ENCODE measurements at regions not wholly inside any gene's neighbourhood (a gene's known extent, or its start where the extent isn't known, plus 50 kb on each side); places are given as distances from the start of the nearest gene placed in this dataset.

DNA sequence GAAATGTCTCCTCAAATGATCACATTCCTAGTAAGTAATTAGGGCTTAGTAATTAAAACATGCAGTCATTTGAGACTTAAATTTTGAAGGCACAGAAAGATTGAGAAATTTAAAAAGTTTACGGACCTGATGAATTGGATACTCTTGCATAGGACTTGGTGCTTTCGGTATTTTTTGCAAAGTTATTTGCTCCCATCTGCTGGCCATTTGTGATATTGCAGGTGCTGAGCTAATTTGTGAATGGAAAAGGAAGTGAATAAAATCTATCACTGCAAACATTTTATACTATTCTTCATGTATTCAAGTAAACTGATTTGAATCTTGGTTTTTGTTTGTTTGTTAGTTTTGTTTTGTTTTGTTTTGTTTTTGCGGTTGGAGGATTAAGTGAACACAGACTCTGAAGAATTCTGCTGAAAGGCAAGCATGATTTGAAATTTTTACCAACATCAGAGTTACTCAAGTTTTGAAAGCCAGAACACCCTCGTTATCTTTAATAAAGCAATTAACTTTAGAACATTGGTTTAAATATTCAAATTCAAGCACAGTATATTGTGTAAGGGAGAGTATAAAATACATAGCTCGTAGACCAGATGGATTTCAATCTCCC is 689.5 kb upstream of the RBFOX1 start:
- DNase-seq: no peak

DNA sequence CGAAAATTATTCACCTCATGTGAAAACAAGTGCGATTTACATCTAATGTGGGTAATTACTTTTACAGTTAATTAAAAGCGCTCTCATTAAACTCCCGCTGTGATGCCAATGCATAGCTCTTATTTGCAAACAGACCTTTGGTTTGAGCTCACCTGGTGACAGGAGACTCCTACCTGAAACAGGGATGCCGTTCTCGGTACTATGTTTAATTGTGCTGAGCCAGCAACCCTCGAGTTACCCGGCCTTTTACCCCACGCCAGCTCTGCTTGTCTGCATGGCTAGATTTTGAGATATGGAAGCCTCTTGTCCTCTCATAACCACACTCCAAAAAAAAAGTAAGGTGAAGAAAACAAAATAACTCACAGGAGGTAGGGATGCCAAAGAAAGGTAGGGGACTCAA is 690.4 kb upstream of the RBFOX1 start:
- DNase-seq: no peak

DNA sequence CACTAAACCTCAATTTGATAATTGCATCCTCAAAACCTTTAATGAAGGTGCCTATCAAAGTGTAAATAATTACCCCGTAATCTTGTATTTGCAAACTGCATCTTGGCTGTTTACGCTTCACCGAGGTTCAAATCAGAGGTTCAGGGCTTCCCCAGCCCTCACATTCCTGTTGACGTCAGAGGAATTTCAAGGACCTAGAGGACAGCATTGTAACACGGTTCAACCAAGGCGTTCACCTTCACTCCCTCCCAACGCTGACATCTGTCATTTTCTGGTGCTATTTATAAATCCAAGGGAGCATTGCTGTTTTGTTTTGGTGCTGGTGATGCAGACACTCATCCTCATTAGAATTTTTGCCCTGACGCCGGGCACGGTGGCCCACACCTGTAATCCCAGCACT is 691.6 kb upstream of the RBFOX1 start:
- DNase-seq: no peak

GRCh38 chr16:6636457-6636856 is 696.2 kb upstream of the RBFOX1 start:
- DNase-seq: no peak

GRCh38 chr16:6634151-6634550 is 698.5 kb upstream of the RBFOX1 start:
- no peak for DNase-seq

GRCh38 chr16:6633456-6633855 is 699.2 kb upstream of the RBFOX1 start:
- DNase-seq: no peak

DNA sequence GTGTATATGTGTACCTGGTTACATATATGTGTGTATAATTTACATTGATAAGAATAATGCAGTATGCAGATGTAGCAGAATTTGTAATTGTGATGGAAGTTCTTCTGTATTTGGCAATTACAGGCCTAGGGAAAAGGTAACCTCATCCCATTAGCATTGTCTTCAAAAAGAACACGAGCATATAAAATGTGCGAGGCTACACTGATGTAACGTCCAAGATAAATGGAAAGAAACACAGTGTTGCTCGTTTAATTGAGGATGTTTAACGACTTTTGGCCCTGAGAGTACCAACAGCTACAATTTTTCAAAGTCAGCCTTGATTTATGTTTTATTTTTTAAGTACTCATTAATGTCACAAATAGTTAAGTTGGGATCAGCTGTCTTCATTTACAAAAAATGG is 703.5 kb upstream of the RBFOX1 start:
- DNase-seq: no peak

DNA sequence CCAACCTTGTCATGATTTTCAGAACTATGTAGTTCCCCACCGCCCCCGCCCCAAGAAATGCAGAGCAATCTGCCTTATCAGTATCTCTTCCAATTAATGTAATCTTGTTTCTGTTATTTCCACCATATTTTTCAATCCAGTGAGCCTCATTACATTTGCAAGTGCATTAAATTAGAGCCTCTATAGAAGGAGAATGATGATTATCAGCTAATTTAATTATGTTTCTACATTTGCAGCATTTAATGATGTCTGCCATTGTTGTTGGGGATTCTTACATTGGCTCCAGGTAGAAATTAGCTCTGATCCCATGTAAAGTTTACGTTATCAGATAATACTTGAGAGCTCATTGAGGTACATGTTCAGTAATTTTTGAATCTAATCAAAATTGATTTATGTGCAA is 707.0 kb upstream of the RBFOX1 start:
- DNase-seq: no peak

- DNase-seq: no peak
Observed at GRCh38 chr16:6618874-6619273, 713.8 kb upstream of the RBFOX1 start.

GRCh38 chr16:6616746-6617145 is 715.9 kb upstream of the RBFOX1 start:
- no peak for DNase-seq

DNA sequence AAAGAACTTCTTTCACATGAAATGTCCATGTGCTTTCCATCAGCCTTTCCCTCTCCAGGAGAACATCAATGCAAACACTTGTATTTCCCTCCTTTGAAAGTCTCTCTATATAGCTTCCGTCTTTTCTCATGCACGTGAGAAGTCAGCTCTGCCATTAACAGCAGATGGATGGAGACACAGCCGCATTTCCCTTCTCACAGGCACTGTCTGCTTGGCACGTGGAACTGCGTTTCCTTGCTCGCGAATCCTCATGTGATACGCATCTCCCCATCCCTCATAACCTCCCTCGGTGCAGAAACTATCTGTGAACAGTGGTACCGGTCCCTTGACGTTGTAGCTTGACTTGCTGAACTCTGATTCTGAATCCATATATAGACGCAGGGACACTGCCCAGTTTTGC is 717.0 kb upstream of the RBFOX1 start:
- no peak for DNase-seq

DNA sequence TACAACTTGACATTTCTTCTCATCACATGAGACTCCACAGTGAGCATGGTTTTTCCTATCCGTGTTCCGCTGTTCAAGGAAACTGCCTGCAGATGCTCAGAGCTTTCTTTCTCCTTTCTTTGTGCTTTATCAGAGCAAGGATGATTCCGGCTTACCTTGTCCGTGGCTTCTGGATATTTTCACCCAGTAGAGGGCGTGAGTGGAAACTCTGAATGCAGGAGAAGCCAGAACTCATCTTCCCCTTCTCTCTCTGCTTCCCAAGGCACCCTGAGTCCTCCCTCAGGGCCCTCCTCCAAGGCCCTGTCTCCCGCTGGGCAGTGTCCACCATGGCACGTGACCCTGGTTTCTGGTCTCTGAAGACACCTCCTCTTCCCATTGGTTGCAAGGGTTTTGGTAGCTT is 721.1 kb upstream of the RBFOX1 start:
- no peak for DNase-seq

DNA sequence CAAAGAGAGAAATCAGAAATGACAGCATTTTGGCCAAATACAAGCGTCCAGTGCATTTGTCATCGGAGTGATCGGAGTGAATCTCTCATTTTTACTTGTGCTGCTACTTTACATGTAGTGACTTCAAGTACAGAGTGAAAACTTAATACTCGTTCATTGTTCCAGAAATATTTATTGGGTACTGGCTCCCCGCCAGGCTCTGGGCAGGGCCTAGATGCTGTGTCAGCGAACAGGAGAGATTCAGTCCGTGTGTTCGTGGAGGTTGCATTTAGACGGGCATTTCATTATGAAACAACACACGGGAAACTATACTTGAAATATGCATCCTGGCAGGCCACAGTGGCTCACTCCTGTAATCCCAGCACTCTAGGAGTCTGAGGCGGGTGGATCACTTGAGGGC is 727.2 kb upstream of the RBFOX1 start:
- DNase-seq: no peak

- DNase-seq: no peak
Observed at GRCh38 chr16:6603780-6604325, 728.8 kb upstream of the RBFOX1 start.

GRCh38 chr16:6602405-6602804 is 730.2 kb upstream of the RBFOX1 start:
- DNase-seq: no peak

GRCh38 chr16:6600167-6600566 is 732.5 kb upstream of the RBFOX1 start:
- no peak for DNase-seq

DNA sequence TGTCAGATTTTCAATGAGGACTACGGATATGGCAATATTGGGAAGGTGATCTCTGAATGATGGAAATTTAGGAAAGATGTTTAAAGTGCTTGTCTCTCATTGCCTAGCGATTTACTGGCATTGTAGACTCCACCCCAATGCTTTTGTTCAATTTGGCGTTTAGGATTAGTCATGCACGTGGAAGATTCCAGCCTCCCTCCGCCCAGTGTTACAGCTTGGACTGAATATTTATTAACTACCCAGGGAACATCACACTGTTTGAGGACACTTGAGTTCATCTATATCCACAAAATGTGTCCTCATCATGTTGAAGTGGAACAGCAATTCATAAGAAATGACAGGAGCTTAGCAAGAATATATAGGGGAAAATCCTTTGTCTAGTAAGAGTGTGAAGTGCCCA is 738.8 kb upstream of the RBFOX1 start:
- DNase-seq: no peak

GRCh38 chr16:6576606-6577005 is 756.0 kb upstream of the RBFOX1 start:
- no peak for DNase-seq

GRCh38 chr16:6576113-6576512 is 756.5 kb upstream of the RBFOX1 start:
- no peak for DNase-seq

DNA sequence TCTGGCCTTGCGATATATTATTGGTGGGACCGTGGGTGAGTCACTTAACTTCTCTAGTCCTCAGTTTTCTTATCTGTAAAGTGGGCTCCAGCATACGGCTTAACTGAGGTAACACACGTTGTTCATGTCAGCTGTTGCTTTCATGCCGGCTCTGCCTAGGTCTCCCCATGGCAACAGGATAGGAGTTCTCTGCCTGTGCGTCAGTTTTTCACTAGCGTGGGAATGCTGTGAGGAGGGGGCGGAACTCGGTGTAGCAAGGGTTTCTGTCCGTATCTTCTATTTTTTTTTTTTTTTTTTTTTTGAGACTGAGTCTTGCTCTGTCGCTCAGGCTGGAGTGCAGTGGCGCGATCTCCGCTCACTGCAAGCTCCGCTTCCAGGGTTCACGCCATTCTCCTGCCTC is 758.5 kb upstream of the RBFOX1 start:
- no peak for DNase-seq

- no peak for DNase-seq
Observed at GRCh38 chr16:6573577-6573976, 759.1 kb upstream of the RBFOX1 start.

DNA sequence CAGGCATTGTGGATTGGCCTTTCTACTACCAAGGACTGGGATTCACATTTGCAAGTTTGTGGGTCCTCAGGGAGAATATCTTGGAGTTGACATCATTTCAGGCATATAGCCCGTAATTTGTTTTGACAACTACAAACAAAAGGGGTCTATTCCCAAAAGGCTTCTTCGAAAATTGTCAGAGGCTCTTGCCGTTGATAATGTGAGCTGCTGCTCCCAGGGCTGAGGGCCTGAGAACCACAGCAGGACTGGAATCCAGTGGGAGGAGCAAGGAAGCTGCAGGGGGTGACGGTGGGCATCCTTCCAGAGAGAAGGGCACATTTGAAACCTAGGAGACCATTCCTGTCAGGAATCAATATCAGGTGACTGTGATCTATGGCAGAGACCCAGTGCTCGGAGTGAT is 761.6 kb upstream of the RBFOX1 start:
- DNase-seq: no peak

- no peak for DNase-seq
Observed at GRCh38 chr16:6570530-6570929, 762.1 kb upstream of the RBFOX1 start.

GRCh38 chr16:6562986-6563385 is 769.7 kb upstream of the RBFOX1 start:
- no peak for DNase-seq

DNA sequence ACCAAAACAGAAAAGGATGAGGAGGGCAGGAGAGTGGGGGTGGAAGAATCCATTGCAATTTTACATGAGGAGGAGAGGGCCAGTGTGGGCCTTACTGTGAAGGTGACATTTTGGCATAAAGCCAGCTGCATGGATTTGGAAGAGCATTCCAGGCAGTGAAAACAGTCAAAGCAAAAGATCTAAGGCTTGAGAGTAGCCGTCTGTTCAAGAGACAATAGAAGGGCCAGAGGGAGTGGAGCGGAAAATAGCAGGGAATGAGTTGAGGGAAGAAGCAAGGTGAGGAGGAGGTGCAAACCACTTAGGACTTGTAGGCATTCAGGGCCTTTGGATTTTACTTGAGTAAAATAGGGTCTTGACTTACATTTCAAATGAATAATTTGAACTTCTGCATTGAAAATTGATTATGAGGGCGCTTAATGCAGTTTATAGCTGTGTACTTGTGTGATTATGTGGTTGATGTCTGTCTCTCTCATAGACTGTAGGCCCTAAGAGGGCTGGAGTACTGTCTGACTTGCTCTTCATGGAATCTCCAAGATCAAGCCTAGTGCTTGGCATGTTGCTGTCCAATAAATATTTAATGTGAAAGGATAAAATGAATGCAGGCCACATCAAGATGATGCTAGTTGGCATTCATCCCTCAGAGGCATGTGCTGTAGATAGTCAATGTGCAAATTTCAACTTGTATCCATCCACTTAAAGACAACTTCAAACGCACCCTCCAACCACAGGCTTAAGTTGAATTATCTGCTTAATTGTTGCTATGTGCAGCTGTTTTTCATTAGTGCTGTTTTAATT is 772.1 kb upstream of the RBFOX1 start:
- DNase-seq: no peak
